ENCODE measurements at regions not wholly inside any gene's neighbourhood (a gene's known extent, or its start where the extent isn't known, plus 50 kb on each side); places are given as distances from the start of the nearest gene placed in this dataset.

GRCh38 chr3:153669527-153669926, 451.7 kb upstream of the ARHGEF26 start:
- H4K20me1 ChIP-seq (ENCODE audit: insufficient read depth) = no peaks in the 10 kb centered on the region
- H3K4me2 ChIP-seq (ENCODE audit: low read length) = no peak overlapping the region
- BruUV-seq (replicated peaks) = no TSS peak
- no peak overlapping the region for H2AFZ ChIP-seq (ENCODE audit: low read depth, low read length, poor library complexity, severe bottlenecking)
- H3K27me3 ChIP-seq (ENCODE audit: insufficient read depth, low read length) = no peaks in the 10 kb centered on the region
- no peak overlapping the region for H3K27ac ChIP-seq (ENCODE audit: low read depth, low read length)
- CTCF ChIA-PET = interaction anchor here (1.0 kb wide), 1 partner anchor 12 kb away, joined by 6 read pairs; no protein-coding TSS in a partner anchor
- no peaks in the 10 kb centered on the region for H3K9me3 ChIP-seq (ENCODE audit: control insufficient read depth in 1 of 2, insufficient read depth in 1 of 2, low read depth in 1 of 2, low read length in 2 of 2)
- no peak overlapping the region for H3K9ac ChIP-seq (ENCODE audit: low read length)
- POLR2A ChIA-PET = no interaction called here
- H3K4me3 ChIP-seq (replicated peaks in 1 of 2; ENCODE audit: low read depth in 1 of 2, low read length in 2 of 2) = no peak overlapping the region
- RAD21 ChIA-PET (ENCODE audit: low non-redundant PET in 1 of 2, low total read pairs in 2 of 2, uncharacterized antibody in 2 of 2, unreplicated experiment in 2 of 2) = no interaction called here
- no peaks in the 10 kb centered on the region for H3K79me2 ChIP-seq (ENCODE audit: insufficient read depth, low read length)
- H3K4me1 ChIP-seq (ENCODE audit: control insufficient read depth in 1 of 2, insufficient read depth in 2 of 2, low read length in 2 of 2) = no peaks in the 10 kb centered on the region
- intact Hi-C loops (cut with micrococcal nuclease) = no loop called here
- no peaks in the 10 kb centered on the region for H3K36me3 ChIP-seq (ENCODE audit: control insufficient read depth in 1 of 2, insufficient read depth in 2 of 2, low read length in 2 of 2)
- TF ChIP-seq POLR2AphosphoS5 (IDR thresholded peaks at IDR 0.05; ENCODE audit: low read depth, low read length) = no peak
- TF ChIP-seq, protein P1, sequence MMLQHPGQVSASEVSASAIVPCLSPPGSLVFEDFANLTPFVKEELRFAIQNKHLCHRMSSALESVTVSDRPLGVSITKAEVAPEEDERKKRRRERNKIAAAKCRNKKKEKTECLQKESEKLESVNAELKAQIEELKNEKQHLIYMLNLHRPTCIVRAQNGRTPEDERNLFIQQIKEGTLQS (IDR thresholded peaks at IDR 0.05) = no peak
- no peak for TF ChIP-seq EGR1 (IDR thresholded peaks at IDR 0.05; ENCODE audit: low read depth)
- TF ChIP-seq, protein P2, sequence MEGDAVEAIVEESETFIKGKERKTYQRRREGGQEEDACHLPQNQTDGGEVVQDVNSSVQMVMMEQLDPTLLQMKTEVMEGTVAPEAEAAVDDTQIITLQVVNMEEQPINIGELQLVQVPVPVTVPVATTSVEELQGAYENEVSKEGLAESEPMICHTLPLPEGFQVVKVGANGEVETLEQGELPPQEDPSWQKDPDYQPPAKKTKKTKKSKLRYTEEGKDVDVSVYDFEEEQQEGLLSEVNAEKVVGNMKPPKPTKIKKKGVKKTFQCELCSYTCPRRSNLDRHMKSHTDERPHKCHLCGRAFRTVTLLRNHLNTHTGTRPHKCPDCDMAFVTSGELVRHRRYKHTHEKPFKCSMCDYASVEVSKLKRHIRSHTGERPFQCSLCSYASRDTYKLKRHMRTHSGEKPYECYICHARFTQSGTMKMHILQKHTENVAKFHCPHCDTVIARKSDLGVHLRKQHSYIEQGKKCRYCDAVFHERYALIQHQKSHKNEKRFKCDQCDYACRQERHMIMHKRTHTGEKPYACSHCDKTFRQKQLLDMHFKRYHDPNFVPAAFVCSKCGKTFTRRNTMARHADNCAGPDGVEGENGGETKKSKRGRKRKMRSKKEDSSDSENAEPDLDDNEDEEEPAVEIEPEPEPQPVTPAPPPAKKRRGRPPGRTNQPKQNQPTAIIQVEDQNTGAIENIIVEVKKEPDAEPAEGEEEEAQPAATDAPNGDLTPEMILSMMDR (IDR thresholded peaks at IDR 0.05 in 2 of 3, conservative IDR thresholded peaks at IDR 0.05 in 1 of 3; ENCODE audit: borderline replicate concordance in 1 of 3, insufficient read depth in 1 of 3, low read depth in 2 of 3, low read length in 2 of 3) = peak in 2 of 3 experiments; percentile 33 to 46; a peak in 3 of 6 replicates
- TF ChIP-seq, protein P3, sequence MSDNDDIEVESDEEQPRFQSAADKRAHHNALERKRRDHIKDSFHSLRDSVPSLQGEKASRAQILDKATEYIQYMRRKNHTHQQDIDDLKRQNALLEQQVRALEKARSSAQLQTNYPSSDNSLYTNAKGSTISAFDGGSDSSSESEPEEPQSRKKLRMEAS (IDR thresholded peaks at IDR 0.05) = no peak
- TF ChIP-seq SRF (IDR thresholded peaks at IDR 0.05; ENCODE audit: low read depth) = no peak
- no peaks in the 10 kb centered on the region for H3K9me2 ChIP-seq (ENCODE audit: insufficient read depth)
- DNase-seq (ENCODE audit: low read depth, low spot score) (no peak), ATAC-seq (no peak)

GRCh38 chr3:153670577-153670976, 450.6 kb upstream of the ARHGEF26 start:
- Histone ChIP-seq H3K9me3 (ENCODE audit: control insufficient read depth in 1 of 2, insufficient read depth in 1 of 2, low read depth in 1 of 2, low read length in 2 of 2) (no peaks in the 10 kb centered on the region), H3K79me2 (ENCODE audit: insufficient read depth, low read length) (no peaks in the 10 kb centered on the region), H3K4me3 (replicated peaks in 1 of 2; ENCODE audit: low read depth in 1 of 2, low read length in 2 of 2) (no peak overlapping the region), H4K20me1 (ENCODE audit: insufficient read depth) (no peaks in the 10 kb centered on the region), H3K4me1 (ENCODE audit: control insufficient read depth in 1 of 2, insufficient read depth in 2 of 2, low read length in 2 of 2) (no peaks in the 10 kb centered on the region), H3K4me2 (ENCODE audit: low read length) (no peak overlapping the region), H3K27ac (ENCODE audit: low read depth, low read length) (no peak overlapping the region), H2AFZ (ENCODE audit: low read depth, low read length, poor library complexity, severe bottlenecking) (no peak overlapping the region), H3K27me3 (ENCODE audit: insufficient read depth, low read length) (no peaks in the 10 kb centered on the region), H3K36me3 (ENCODE audit: control insufficient read depth in 1 of 2, insufficient read depth in 2 of 2, low read length in 2 of 2) (no peaks in the 10 kb centered on the region), H3K9me2 (ENCODE audit: insufficient read depth) (no peaks in the 10 kb centered on the region), H3K9ac (ENCODE audit: low read length) (no peak overlapping the region)
- no TSS peak for BruUV-seq (replicated peaks)
- no peak for ATAC-seq
- ChIA-PET POLR2A (no interaction called here), RAD21 (ENCODE audit: low non-redundant PET in 1 of 2, low total read pairs in 2 of 2, uncharacterized antibody in 2 of 2, unreplicated experiment in 2 of 2) (no interaction called here), CTCF (no interaction called here)
- intact Hi-C loops (cut with micrococcal nuclease) = no loop called here
- DNase-seq (ENCODE audit: low read depth, low spot score) = no peak
- TF ChIP-seq, protein P4, sequence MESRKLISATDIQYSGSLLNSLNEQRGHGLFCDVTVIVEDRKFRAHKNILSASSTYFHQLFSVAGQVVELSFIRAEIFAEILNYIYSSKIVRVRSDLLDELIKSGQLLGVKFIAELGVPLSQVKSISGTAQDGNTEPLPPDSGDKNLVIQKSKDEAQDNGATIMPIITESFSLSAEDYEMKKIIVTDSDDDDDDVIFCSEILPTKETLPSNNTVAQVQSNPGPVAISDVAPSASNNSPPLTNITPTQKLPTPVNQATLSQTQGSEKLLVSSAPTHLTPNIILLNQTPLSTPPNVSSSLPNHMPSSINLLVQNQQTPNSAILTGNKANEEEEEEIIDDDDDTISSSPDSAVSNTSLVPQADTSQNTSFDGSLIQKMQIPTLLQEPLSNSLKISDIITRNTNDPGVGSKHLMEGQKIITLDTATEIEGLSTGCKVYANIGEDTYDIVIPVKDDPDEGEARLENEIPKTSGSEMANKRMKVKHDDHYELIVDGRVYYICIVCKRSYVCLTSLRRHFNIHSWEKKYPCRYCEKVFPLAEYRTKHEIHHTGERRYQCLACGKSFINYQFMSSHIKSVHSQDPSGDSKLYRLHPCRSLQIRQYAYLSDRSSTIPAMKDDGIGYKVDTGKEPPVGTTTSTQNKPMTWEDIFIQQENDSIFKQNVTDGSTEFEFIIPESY (IDR thresholded peaks at IDR 0.05; ENCODE audit: extremely low read depth, insufficient replicate concordance, low read length) = no peak
- TF ChIP-seq EZH2 (IDR thresholded peaks at IDR 0.05) = no peak
- TF ChIP-seq ZFX (IDR thresholded peaks at IDR 0.05) = no peak
- no peak for TF ChIP-seq YY1 (IDR thresholded peaks at IDR 0.05; ENCODE audit: extremely low read depth, insufficient replicate concordance, low read depth, low read length)
- TF ChIP-seq POLR2AphosphoS5 (IDR thresholded peaks at IDR 0.05; ENCODE audit: low read depth, low read length) = no peak
- no peak for TF ChIP-seq SIN3A (IDR thresholded peaks at IDR 0.05; ENCODE audit: low read depth)
- no peak for TF ChIP-seq ELF1 (IDR thresholded peaks at IDR 0.05; ENCODE audit: borderline replicate concordance, low read depth)
- TF ChIP-seq CEBPB (IDR thresholded peaks at IDR 0.05; ENCODE audit: low read depth) = no peak
- TF ChIP-seq TCF7L2 (IDR thresholded peaks at IDR 0.05; ENCODE audit: borderline replicate concordance, extremely low read depth, insufficient read depth, insufficient read length) = no peak
- no peak for TF ChIP-seq EZH2phosphoT487 (IDR thresholded peaks at IDR 0.05; ENCODE audit: borderline replicate concordance)
- TF ChIP-seq EGR1 (IDR thresholded peaks at IDR 0.05; ENCODE audit: low read depth) = no peak
- no peak for TF ChIP-seq JUND (IDR thresholded peaks at IDR 0.05)
- TF ChIP-seq, protein P1 (IDR thresholded peaks at IDR 0.05) = no peak

All from HCT116 (cell line).